ENCODE measurements at regions not wholly inside any gene's neighbourhood (a gene's known extent, or its start where the extent isn't known, plus 50 kb on each side); places are given as distances from the start of the nearest gene placed in this dataset.

- H3K4me1 Mint-ChIP-seq (ENCODE audit: unreplicated experiment): no peaks in the 10 kb centered on the region
- TF ChIP-seq, protein P1, sequence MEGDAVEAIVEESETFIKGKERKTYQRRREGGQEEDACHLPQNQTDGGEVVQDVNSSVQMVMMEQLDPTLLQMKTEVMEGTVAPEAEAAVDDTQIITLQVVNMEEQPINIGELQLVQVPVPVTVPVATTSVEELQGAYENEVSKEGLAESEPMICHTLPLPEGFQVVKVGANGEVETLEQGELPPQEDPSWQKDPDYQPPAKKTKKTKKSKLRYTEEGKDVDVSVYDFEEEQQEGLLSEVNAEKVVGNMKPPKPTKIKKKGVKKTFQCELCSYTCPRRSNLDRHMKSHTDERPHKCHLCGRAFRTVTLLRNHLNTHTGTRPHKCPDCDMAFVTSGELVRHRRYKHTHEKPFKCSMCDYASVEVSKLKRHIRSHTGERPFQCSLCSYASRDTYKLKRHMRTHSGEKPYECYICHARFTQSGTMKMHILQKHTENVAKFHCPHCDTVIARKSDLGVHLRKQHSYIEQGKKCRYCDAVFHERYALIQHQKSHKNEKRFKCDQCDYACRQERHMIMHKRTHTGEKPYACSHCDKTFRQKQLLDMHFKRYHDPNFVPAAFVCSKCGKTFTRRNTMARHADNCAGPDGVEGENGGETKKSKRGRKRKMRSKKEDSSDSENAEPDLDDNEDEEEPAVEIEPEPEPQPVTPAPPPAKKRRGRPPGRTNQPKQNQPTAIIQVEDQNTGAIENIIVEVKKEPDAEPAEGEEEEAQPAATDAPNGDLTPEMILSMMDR (IDR thresholded peaks at IDR 0.05; ENCODE audit: unreplicated experiment): no peak
- no peaks in the 10 kb centered on the region for H3K27me3 Mint-ChIP-seq (ENCODE audit: unreplicated experiment)
- no peak overlapping the region for H3K27ac Mint-ChIP-seq (ENCODE audit: unreplicated experiment)
- DNase-seq (ENCODE audit: low spot score): no peak
- no peaks in the 10 kb centered on the region for H3K36me3 Mint-ChIP-seq (ENCODE audit: low read depth, unreplicated experiment)
- H3K9me3 Mint-ChIP-seq (ENCODE audit: unreplicated experiment): no peaks in the 10 kb centered on the region
- no peak overlapping the region for H3K4me3 Mint-ChIP-seq (ENCODE audit: unreplicated experiment)
These were observed 66.6 kb upstream of the CNR1 start for GRCh38 chr6:88232753-88233152.

GRCh38 chr6:88223298-88223697 is 57.2 kb upstream of the CNR1 start:
- TF ChIP-seq, protein P1 (IDR thresholded peaks at IDR 0.05; ENCODE audit: unreplicated experiment): no peak
- Mint-ChIP-seq H3K36me3 (ENCODE audit: low read depth, unreplicated experiment) (no peaks in the 10 kb centered on the region), H3K4me1 (ENCODE audit: unreplicated experiment) (peaks cover 2% of the 10 kb centered on the region), H3K4me3 (ENCODE audit: unreplicated experiment) (no peak overlapping the region), H3K9me3 (ENCODE audit: unreplicated experiment) (no peaks in the 10 kb centered on the region), H3K27me3 (ENCODE audit: unreplicated experiment) (no peaks in the 10 kb centered on the region), H3K27ac (ENCODE audit: unreplicated experiment) (no peak overlapping the region)
- DNase-seq (ENCODE audit: low spot score): no peak

DNA sequence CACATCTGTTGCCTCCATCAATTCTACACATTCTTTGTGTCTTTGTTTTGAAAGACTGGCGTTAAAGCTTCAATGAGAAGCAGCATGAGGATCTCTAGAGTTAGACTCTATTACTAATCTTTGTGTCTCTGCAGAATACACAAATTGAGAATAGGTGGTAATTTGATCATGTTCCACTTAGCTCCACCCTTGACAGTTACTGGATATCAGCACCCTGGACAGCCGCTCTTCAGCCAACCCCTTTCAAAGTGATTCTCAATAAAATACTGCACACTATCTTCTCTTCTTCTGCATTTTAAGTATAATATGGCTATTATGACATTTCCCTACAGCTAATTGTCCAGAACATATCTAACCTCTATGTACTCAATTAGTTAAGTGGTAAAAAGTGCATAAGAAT is 54.3 kb upstream of the CNR1 start:
- no peaks in the 10 kb centered on the region for H3K9me3 Mint-ChIP-seq (ENCODE audit: unreplicated experiment)
- no peaks in the 10 kb centered on the region for H3K27me3 Mint-ChIP-seq (ENCODE audit: unreplicated experiment)
- H3K4me3 Mint-ChIP-seq (ENCODE audit: unreplicated experiment): no peak overlapping the region
- no peaks in the 10 kb centered on the region for H3K36me3 Mint-ChIP-seq (ENCODE audit: low read depth, unreplicated experiment)
- TF ChIP-seq, protein P1 (IDR thresholded peaks at IDR 0.05; ENCODE audit: unreplicated experiment): no peak
- no peak overlapping the region for H3K27ac Mint-ChIP-seq (ENCODE audit: unreplicated experiment)
- peaks cover 12% of the 10 kb centered on the region for H3K4me1 Mint-ChIP-seq (ENCODE audit: unreplicated experiment)
- peak; percentile 28 for DNase-seq (ENCODE audit: low spot score)

DNA sequence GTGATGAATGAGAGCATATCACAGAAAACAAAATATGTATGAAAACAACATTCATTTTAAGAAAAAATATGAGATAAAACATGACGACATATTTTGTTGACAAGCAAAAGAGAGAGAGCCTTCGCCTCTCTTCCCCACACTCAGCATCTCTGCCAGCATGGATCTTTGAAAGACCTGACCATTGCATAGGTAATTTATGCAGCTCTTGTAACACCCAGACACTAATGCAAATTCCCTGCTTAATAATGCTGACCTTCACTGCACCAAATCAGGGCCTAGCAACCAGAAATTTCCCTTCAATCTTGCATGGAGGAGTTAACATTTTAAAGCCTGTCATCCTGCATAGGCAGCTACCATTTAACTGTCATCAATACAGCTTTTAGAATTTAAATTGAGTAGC is 50.0 kb upstream of the CNR1 start:
- Mint-ChIP-seq H3K4me3 (ENCODE audit: unreplicated experiment) (no peak overlapping the region), H3K27me3 (ENCODE audit: unreplicated experiment) (no peaks in the 10 kb centered on the region), H3K36me3 (ENCODE audit: low read depth, unreplicated experiment) (no peaks in the 10 kb centered on the region), H3K4me1 (ENCODE audit: unreplicated experiment) (peaks cover 16% of the 10 kb centered on the region), H3K27ac (ENCODE audit: unreplicated experiment) (no peak overlapping the region), H3K9me3 (ENCODE audit: unreplicated experiment) (no peaks in the 10 kb centered on the region)
- no peak for DNase-seq (ENCODE audit: low spot score)
- TF ChIP-seq, protein P1 (IDR thresholded peaks at IDR 0.05; ENCODE audit: unreplicated experiment): no peak

Data from endothelial cell (in vitro differentiated cells).